Liver (tissue), 8 donors: ENCODE measurements at regions not wholly inside any gene's neighbourhood (a gene's known extent, or its start where the extent isn't known, plus 50 kb on each side); places are given as distances from the start of the nearest gene placed in this dataset.

Experiments used
- DNase-seq: peaks from one replicate; pipeline ENCODE4 v3.0.0-alpha.2; 2017; ENCODE audit warnings: low spot score
- H3K27ac ChIP-seq, 2 donors: one replicate each; pipeline ENCODE4 v1.7.0; 2013; ENCODE audit warnings: inconsistent platforms in 2 of 2, low read length in 2 of 2, control low read depth in 1 of 2, low read depth in 1 of 2, mild to moderate bottlenecking in 1 of 2
- H3K27me3 ChIP-seq, 4 donors: one replicate each; pipeline versions ENCODE4 v1.6.1 to v1.7.0; 2013; ENCODE audit warnings: low read length in 3 of 4, inconsistent platforms in 1 of 4, mild to moderate bottlenecking in 1 of 4, moderate library complexity in 1 of 4; ENCODE audit not compliant: control insufficient read depth in 4 of 4, insufficient read depth in 4 of 4
- H3K36me3 ChIP-seq, 4 donors: one replicate each; pipeline versions ENCODE4 v1.6.1 to v1.7.0; 2013; ENCODE audit warnings: low read length in 3 of 4, mild to moderate bottlenecking in 3 of 4, low read depth in 1 of 4, moderate library complexity in 1 of 4; ENCODE audit not compliant: control insufficient read depth in 4 of 4, insufficient read depth in 3 of 4
- H3K4me1 ChIP-seq, 4 donors: one replicate each; pipeline versions ENCODE4 v1.6.1 to v1.7.0; 2013; ENCODE audit warnings: low read length in 3 of 4, mild to moderate bottlenecking in 3 of 4, moderate library complexity in 1 of 4; ENCODE audit not compliant: control insufficient read depth in 4 of 4, insufficient read depth in 4 of 4
- H3K4me3 ChIP-seq, 3 donors: one replicate each; pipeline versions ENCODE4 v1.6.1 to v1.7.0; 2013; ENCODE audit warnings: low read length in 3 of 3, control low read depth in 1 of 3, low read depth in 1 of 3, mild to moderate bottlenecking in 1 of 3
- H3K9ac ChIP-seq, 2 donors: one replicate each; pipeline ENCODE4 v1.7.0; 2013; ENCODE audit warnings: low read length in 2 of 2, mild to moderate bottlenecking in 2 of 2, moderate library complexity in 2 of 2, control low read depth in 1 of 2, low read depth in 1 of 2
- H3K9me3 ChIP-seq, 4 donors: one replicate each; pipeline versions ENCODE4 v1.6.1 to v1.7.0; 2013; ENCODE audit warnings: low read length in 3 of 4; ENCODE audit not compliant: control insufficient read depth in 4 of 4
- ATF3 ChIP-seq: IDR thresholded peaks from 2 replicates; pipeline ENCODE4 v1.6.1; 2016; ENCODE audit warnings: antibody characterized with exemption
- CTCF ChIP-seq: fragments of 150-350 bp; IDR thresholded peaks from 2 replicates; pipeline ENCODE4 v1.5.1; 2017; ENCODE audit warnings: improper control_type of control experiment, low read depth, low read length; ENCODE audit not compliant: missing input control
- EGR1 ChIP-seq, 2 donors: IDR thresholded peaks; 2 replicates each; pipeline ENCODE4 v1.6.1; 2016 to 2018; ENCODE audit warnings: antibody characterized with exemption in 2 of 2, low read depth in 2 of 2
- FOXA1 ChIP-seq: IDR thresholded peaks from 2 replicates; pipeline ENCODE4 v1.6.1; 2016; ENCODE audit warnings: antibody characterized with exemption
- FOXA2 ChIP-seq: IDR thresholded peaks from 2 replicates; pipeline ENCODE4 v1.6.1; 2016; ENCODE audit warnings: antibody characterized with exemption
- GABPA ChIP-seq, 2 donors: IDR thresholded peaks in 1 of 2; conservative IDR thresholded peaks in 1 of 2; 2 replicates each; pipeline ENCODE4 v1.6.1; 2016; ENCODE audit warnings: antibody characterized with exemption in 2 of 2, mild to moderate bottlenecking in 1 of 2, moderate library complexity in 1 of 2
- HNF4A ChIP-seq, 2 donors: conservative IDR thresholded peaks; 2 replicates each; pipeline ENCODE4 v1.6.1; 2016; ENCODE audit warnings: antibody characterized with exemption in 2 of 2, mild to moderate bottlenecking in 2 of 2
- HNF4G ChIP-seq: IDR thresholded peaks from 2 replicates; pipeline ENCODE4 v1.6.1; 2016; ENCODE audit warnings: antibody characterized with exemption
- JUND ChIP-seq, 2 donors: IDR thresholded peaks; 2 replicates each; pipeline ENCODE4 v1.6.1; 2016; ENCODE audit warnings: antibody characterized with exemption in 2 of 2
- MAX ChIP-seq: IDR thresholded peaks from 2 replicates; pipeline ENCODE4 v1.6.1; 2016; ENCODE audit warnings: antibody characterized with exemption
- NR2F2 ChIP-seq: IDR thresholded peaks from 2 replicates; pipeline ENCODE4 v1.6.1; 2016; ENCODE audit warnings: antibody characterized with exemption
- RAD21 ChIP-seq, 2 donors: IDR thresholded peaks; 2 replicates each; pipeline ENCODE4 v1.6.1; 2016; ENCODE audit warnings: antibody characterized with exemption in 2 of 2, mild to moderate bottlenecking in 2 of 2
- REST ChIP-seq: IDR thresholded peaks from 2 replicates; pipeline ENCODE4 v1.6.1; 2016; ENCODE audit warnings: antibody characterized with exemption, mild to moderate bottlenecking
- RXRA ChIP-seq, 2 donors: IDR thresholded peaks; 2 replicates each; pipeline ENCODE4 v1.6.1; 2017 to 2018; ENCODE audit warnings: antibody characterized with exemption in 2 of 2, mild to moderate bottlenecking in 1 of 2
- SP1 ChIP-seq: IDR thresholded peaks from 2 replicates; pipeline ENCODE4 v1.6.1; 2018; ENCODE audit warnings: antibody characterized with exemption, mild to moderate bottlenecking
- TAF1 ChIP-seq: conservative IDR thresholded peaks from 2 replicates; pipeline ENCODE4 v1.6.1; 2016; ENCODE audit warnings: antibody characterized with exemption, mild to moderate bottlenecking
- YY1 ChIP-seq: IDR thresholded peaks from 2 replicates; pipeline ENCODE4 v1.6.1; 2016; ENCODE audit warnings: antibody characterized with exemption, mild to moderate bottlenecking
- ZBTB33 ChIP-seq: IDR thresholded peaks from 2 replicates; pipeline ENCODE4 v1.6.1; 2016; ENCODE audit warnings: antibody characterized with exemption
- WGBS: extraction: QIAGEN DNeasy Blood & Tissue Kit; methylation state at CpG from one replicate; pipeline ENCODE4 v1.1.7; 2013; 5-methylcytosine and 5-hydroxymethylcytosine counted together
- donor health status: healthy.
- donor health status: healthy.
- donor health status: healthy.
- donor health status: healthy.
- donor health status: healthy.

- no peak for TF ChIP-seq REST
These were observed 140.9 kb upstream of the MYCN start (continued) for GRCh38 chr2:15799432-15799827.

- H3K27me3 ChIP-seq, result no peaks in the 10 kb centered on the region
- no peak for DNase-seq
- TF ChIP-seq NR2F2, result no peak
- TF ChIP-seq HNF4G, result no peak
- no peak for TF ChIP-seq RXRA (IDR thresholded peaks at IDR 0.05)
- TF ChIP-seq TAF1, result no peak
- TF ChIP-seq MAX, result no peak
- no peak for TF ChIP-seq RAD21 (IDR thresholded peaks at IDR 0.05)
- no peak for TF ChIP-seq GABPA (IDR thresholded peaks at IDR 0.05 in 1 of 2, conservative IDR thresholded peaks at IDR 0.05 in 1 of 2)
- no peak for TF ChIP-seq ZBTB33
- TF ChIP-seq SP1, result no peak
- no peak for TF ChIP-seq HNF4A (conservative IDR thresholded peaks at IDR 0.05)
- no peak for TF ChIP-seq ATF3
- no peak for TF ChIP-seq REST
- TF ChIP-seq JUND (IDR thresholded peaks at IDR 0.05), result no peak
- TF ChIP-seq FOXA2, result no peak
- no peak for TF ChIP-seq YY1
- TF ChIP-seq EGR1 (IDR thresholded peaks at IDR 0.05; ENCODE audit: low read depth in 2 of 2), result no peak
- no peak for TF ChIP-seq FOXA1
- no peak for TF ChIP-seq CTCF
- no peak overlapping the region for H3K4me3 ChIP-seq
- 93% methylated on average over 17 of the region's 17 CpGs for WGBS
- no peak overlapping the region for H3K27ac ChIP-seq
- H3K9me3 ChIP-seq, result no peaks in the 10 kb centered on the region
- no peak overlapping the region for H3K9ac ChIP-seq
- no peaks in the 10 kb centered on the region for H3K36me3 ChIP-seq
- no peaks in the 10 kb centered on the region for H3K4me1 ChIP-seq
These were observed 139.6 kb upstream of the MYCN start for GRCh38 chr2:15800495-15801329.
